HEK293 (cell line): ENCODE measurements at regions not wholly inside any gene's neighbourhood (a gene's known extent, or its start where the extent isn't known, plus 50 kb on each side); places are given as distances from the start of the nearest gene placed in this dataset.

Experiments used
- CTCF ChIA-PET: fragments of 350-600 bp; formaldehyde crosslinking; extraction: SDS; loops from one replicate; lab custom pipeline; 2021; ENCODE audit warnings: antibody characterized with exemption; lab: Yijun Ruan, JAX
- POLR2A ChIA-PET: fragments of 300-600 bp; formaldehyde crosslinking; extraction: SDS; loops from one replicate; lab custom pipeline; 2020; ENCODE audit warnings: antibody characterized with exemption, inconsistent platforms; lab: Yijun Ruan, JAX
- H3K27ac ChIP-seq: fragments of 200-500 bp; sonication (Bioruptor generic); 2 replicates; pipeline ENCODE4 v1.5.1; 2014; ENCODE audit warnings: low read depth, low read length, control low read depth, inconsistent platforms; ENCODE audit errors: extremely low read depth
- H3K36me3 ChIP-seq, 2 experiments: fragments of 200-500 bp in 1 of 2; sonication (Bioruptor generic) in 1 of 2; 1 replicate in 1 of 2; 2 replicates in 1 of 2; pipeline ENCODE4 v1.5.1; 2014 to 2017; ENCODE audit warnings: inconsistent platforms in 2 of 2, low read length in 2 of 2; ENCODE audit not compliant: control insufficient read depth in 2 of 2, insufficient read depth in 1 of 2
- H3K4me1 ChIP-seq: fragments of 200-500 bp; sonication (Bioruptor generic); 2 replicates; pipeline ENCODE4 v1.5.1; 2014; ENCODE audit warnings: mild to moderate bottlenecking, low read length, inconsistent platforms; ENCODE audit not compliant: control insufficient read depth, insufficient read depth
- H3K4me3 ChIP-seq: 2 replicates; pipeline ENCODE4 v1.5.1; 2011; ENCODE audit warnings: low read depth, mild to moderate bottlenecking, control low read depth, low read length, moderate library complexity
- H3K9me3 ChIP-seq: fragments of 200-500 bp; sonication (Bioruptor generic); 2 replicates; pipeline ENCODE4 v1.5.1; 2014; ENCODE audit warnings: low read depth, low read length, inconsistent platforms; ENCODE audit not compliant: control insufficient read depth, insufficient read depth
- HOXA7 ChIP-seq: sonication (generic); formaldehyde crosslinking; IDR thresholded peaks from 2 replicates; pipeline ENCODE4 v1.8.1; 2022; ENCODE audit warnings: missing genetic modification reagents, borderline replicate concordance
- HOXC10 ChIP-seq: sonication (generic); formaldehyde crosslinking; IDR thresholded peaks from 2 replicates; pipeline ENCODE4 v1.8.1; 2023; ENCODE audit warnings: mild to moderate bottlenecking, missing genetic modification reagents
- KLF16 ChIP-seq: fragments of 450-650 bp; formaldehyde crosslinking; IDR thresholded peaks from 2 replicates; pipeline ENCODE4 v1.5.1; 2017; ENCODE audit warnings: missing biosample characterization, missing genetic modification characterization
- KLF8 ChIP-seq: fragments of 450-650 bp; formaldehyde crosslinking; IDR thresholded peaks from 2 replicates; pipeline ENCODE4 v1.5.1; 2016; ENCODE audit warnings: missing biosample characterization, missing genetic modification characterization
- OSR2 ChIP-seq: fragments of 450-650 bp; formaldehyde crosslinking; IDR thresholded peaks from 2 replicates; pipeline ENCODE4 v1.5.1; 2016; ENCODE audit warnings: missing biosample characterization, missing genetic modification characterization
- SALL2 ChIP-seq: fragments of 450-650 bp; formaldehyde crosslinking; IDR thresholded peaks from 2 replicates; pipeline ENCODE4 v1.5.0; 2017; ENCODE audit warnings: missing biosample characterization, mild to moderate bottlenecking, missing genetic modification characterization, borderline replicate concordance
- SETDB1 ChIP-seq: IDR thresholded peaks from one replicate; pipeline ENCODE4 v1.6.1; 2017; ENCODE audit warnings: mild to moderate bottlenecking, low read length, moderate library complexity, mixed read lengths; ENCODE audit not compliant: insufficient read length
- ZFP37 ChIP-seq: fragments of 450-650 bp; formaldehyde crosslinking; IDR thresholded peaks from 2 replicates; pipeline ENCODE4 v1.5.1; 2016; ENCODE audit warnings: missing biosample characterization, missing genetic modification characterization
- ZNF146 ChIP-seq: fragments of 450-650 bp; formaldehyde crosslinking; IDR thresholded peaks from 2 replicates; pipeline ENCODE4 v1.5.1; 2016; ENCODE audit warnings: missing biosample characterization, missing genetic modification characterization
- ZNF157 ChIP-seq: fragments of 450-650 bp; formaldehyde crosslinking; IDR thresholded peaks from 2 replicates; pipeline ENCODE4 v1.5.1; 2016; ENCODE audit warnings: missing biosample characterization, missing genetic modification characterization
- ZNF169 ChIP-seq: fragments of 450-650 bp; formaldehyde crosslinking; IDR thresholded peaks from 2 replicates; pipeline ENCODE4 v1.5.1; 2016; ENCODE audit warnings: missing biosample characterization, missing genetic modification characterization
- ZNF184 ChIP-seq: fragments of 450-650 bp; IDR thresholded peaks from 2 replicates; pipeline ENCODE4 v1.5.1; 2018; ENCODE audit warnings: missing biosample characterization, mild to moderate bottlenecking, missing genetic modification characterization
- ZNF19 ChIP-seq: fragments of 450-650 bp; formaldehyde crosslinking; IDR thresholded peaks from 2 replicates; pipeline ENCODE4; 2016; ENCODE audit warnings: missing biosample characterization, missing genetic modification characterization, low read depth
- ZNF23 ChIP-seq: fragments of 450-650 bp; formaldehyde crosslinking; IDR thresholded peaks from 2 replicates; pipeline ENCODE4 v1.5.1; 2016; ENCODE audit warnings: missing biosample characterization, missing genetic modification characterization, borderline replicate concordance
- ZNF239 ChIP-seq: fragments of 450-650 bp; formaldehyde crosslinking; IDR thresholded peaks from 2 replicates; pipeline ENCODE4 v1.5.1; 2016; ENCODE audit warnings: missing biosample characterization, missing genetic modification characterization
- ZNF24 ChIP-seq: fragments of 450-650 bp; formaldehyde crosslinking; IDR thresholded peaks from 2 replicates; pipeline ENCODE4 v1.5.1; 2016; ENCODE audit warnings: missing biosample characterization, missing genetic modification characterization
- ZNF274 ChIP-seq, 2 experiments: fragments of 200-500 bp in 1 of 2; fragments of 450-650 bp in 1 of 2; sonication (Bioruptor generic) in 1 of 2; formaldehyde crosslinking in 1 of 2; IDR thresholded peaks; 2 replicates each; pipeline versions ENCODE4 v1.5.1 to v1.6.1; 2014 to 2016; ENCODE audit warnings: borderline replicate concordance in 1 of 2, inconsistent platforms in 1 of 2, low read length in 1 of 2, missing biosample characterization in 1 of 2, missing genetic modification characterization in 1 of 2
- ZNF302 ChIP-seq: fragments of 450-650 bp; formaldehyde crosslinking; IDR thresholded peaks from 2 replicates; pipeline ENCODE4 v1.5.1; 2016; ENCODE audit warnings: missing biosample characterization, missing genetic modification characterization, low read depth
- ZNF354C ChIP-seq: fragments of 450-650 bp; formaldehyde crosslinking; IDR thresholded peaks from 2 replicates; pipeline ENCODE4 v1.5.1; 2016; ENCODE audit warnings: missing biosample characterization, missing genetic modification characterization, low read depth, borderline replicate concordance
- ZNF473 ChIP-seq: fragments of 450-650 bp; formaldehyde crosslinking; IDR thresholded peaks from 2 replicates; pipeline ENCODE4 v1.5.1; 2017; ENCODE audit warnings: missing biosample characterization, missing genetic modification characterization
- ZNF530 ChIP-seq: fragments of 450-650 bp; formaldehyde crosslinking; IDR thresholded peaks from 2 replicates; pipeline ENCODE4 v1.5.1; 2016; ENCODE audit warnings: low read depth, missing biosample characterization, missing genetic modification characterization
- ZNF596 ChIP-seq: fragments of 450-650 bp; IDR thresholded peaks from 2 replicates; pipeline ENCODE4 v1.5.0; 2018; ENCODE audit warnings: missing biosample characterization, mild to moderate bottlenecking, missing genetic modification characterization, moderate library complexity
- ZNF624 ChIP-seq: fragments of 450-650 bp; formaldehyde crosslinking; IDR thresholded peaks from 2 replicates; pipeline ENCODE4 v1.5.1; 2017; ENCODE audit warnings: missing biosample characterization, missing genetic modification characterization
- ZNF629 ChIP-seq: fragments of 450-650 bp; formaldehyde crosslinking; IDR thresholded peaks from 2 replicates; pipeline ENCODE4 v1.5.1; 2017; ENCODE audit warnings: missing biosample characterization, missing genetic modification characterization
- ZNF701 ChIP-seq: fragments of 450-650 bp; formaldehyde crosslinking; IDR thresholded peaks from 2 replicates; pipeline ENCODE4 v1.5.1; 2016; ENCODE audit warnings: missing biosample characterization, missing genetic modification characterization
- ZNF830 ChIP-seq: fragments of 450-650 bp; IDR thresholded peaks from 2 replicates; pipeline ENCODE4 v1.5.0; 2018; ENCODE audit warnings: missing biosample characterization, missing genetic modification characterization, low read depth, mild to moderate bottlenecking, moderate library complexity
- ZNF837 ChIP-seq: fragments of 450-650 bp; formaldehyde crosslinking; IDR thresholded peaks from 2 replicates; pipeline ENCODE4 v1.5.1; 2016; ENCODE audit warnings: missing biosample characterization, missing genetic modification characterization
- ZSCAN23 ChIP-seq: fragments of 450-650 bp; formaldehyde crosslinking; IDR thresholded peaks from 2 replicates; pipeline ENCODE4 v1.5.1; 2016; ENCODE audit warnings: missing biosample characterization, missing genetic modification characterization
- TF ChIP-seq, protein P1 (sequence below): fragments of 450-650 bp; formaldehyde crosslinking; IDR thresholded peaks from 2 replicates; pipeline ENCODE4 v1.5.1; 2017; ENCODE audit warnings: missing biosample characterization, mild to moderate bottlenecking, missing genetic modification characterization, moderate library complexity
- TF ChIP-seq, protein P2 (sequence below): sonication (generic); formaldehyde crosslinking; IDR thresholded peaks from 2 replicates; pipeline ENCODE4 v1.8.1; 2022; ENCODE audit warnings: mild to moderate bottlenecking, moderate library complexity, missing genetic modification reagents

DNA sequence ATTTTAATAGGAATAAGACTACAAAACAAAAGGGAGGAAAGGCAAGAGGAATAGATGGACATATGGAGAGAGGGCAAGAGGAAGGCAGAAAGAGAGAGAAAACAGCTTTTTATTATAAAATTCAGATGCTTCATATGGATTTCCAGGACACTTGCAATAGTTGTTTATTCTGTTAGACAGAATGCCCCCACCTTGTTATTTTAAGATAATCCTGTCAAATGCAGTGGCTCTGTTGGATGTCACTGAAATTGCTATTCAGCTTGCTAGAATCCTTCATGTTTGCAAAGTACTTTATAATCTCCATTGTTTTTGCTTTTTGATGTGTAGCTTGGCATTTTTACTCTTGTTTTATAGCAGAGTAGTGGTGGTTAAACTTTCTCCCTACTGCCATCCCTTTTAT lies 432.4 kb upstream of the AZI2 start:
- ChIA-PET CTCF (no interaction called here), POLR2A (no interaction called here)
- Histone ChIP-seq H3K27ac (no peak overlapping the region), H3K36me3 (no peaks in the 10 kb centered on the region), H3K9me3 (no peaks in the 10 kb centered on the region), H3K4me1 (no peaks in the 10 kb centered on the region), H3K4me3 (no peak overlapping the region)
- TF ChIP-seq HOXC10 (CRISPR knock-in tag) = no peak
- no peak for TF ChIP-seq ZSCAN23 (tag by site-specific recombination)
- no peak for TF ChIP-seq ZNF629
- no peak for TF ChIP-seq ZNF24 (tag by site-specific recombination)
- TF ChIP-seq ZNF274 (IDR thresholded peaks at IDR 0.05; ENCODE audit: low read length) = no peak
- TF ChIP-seq ZNF274 (tag by site-specific recombination; IDR thresholded peaks at IDR 0.05; ENCODE audit: borderline replicate concordance) = no peak
- TF ChIP-seq, protein P1, sequence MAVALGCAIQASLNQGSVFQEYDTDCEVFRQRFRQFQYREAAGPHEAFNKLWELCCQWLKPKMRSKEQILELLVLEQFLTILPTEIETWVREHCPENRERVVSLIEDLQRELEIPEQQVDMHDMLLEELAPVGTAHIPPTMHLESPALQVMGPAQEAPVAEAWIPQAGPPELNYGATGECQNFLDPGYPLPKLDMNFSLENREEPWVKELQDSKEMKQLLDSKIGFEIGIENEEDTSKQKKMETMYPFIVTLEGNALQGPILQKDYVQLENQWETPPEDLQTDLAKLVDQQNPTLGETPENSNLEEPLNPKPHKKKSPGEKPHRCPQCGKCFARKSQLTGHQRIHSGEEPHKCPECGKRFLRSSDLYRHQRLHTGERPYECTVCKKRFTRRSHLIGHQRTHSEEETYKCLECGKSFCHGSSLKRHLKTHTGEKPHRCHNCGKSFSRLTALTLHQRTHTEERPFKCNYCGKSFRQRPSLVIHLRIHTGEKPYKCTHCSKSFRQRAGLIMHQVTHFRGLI (tag by site-specific recombination) = no peak
- no peak for TF ChIP-seq KLF8 (tag by site-specific recombination)
- no peak for TF ChIP-seq SALL2 (tag by site-specific recombination)
- TF ChIP-seq ZNF624 (tag by site-specific recombination) = no peak
- TF ChIP-seq ZNF184 (tag by site-specific recombination) = no peak
- no peak for TF ChIP-seq SETDB1
- TF ChIP-seq OSR2 (tag by site-specific recombination) = no peak
- no peak for TF ChIP-seq ZNF530 (tag by site-specific recombination)
- no peak for TF ChIP-seq ZNF837 (tag by site-specific recombination)

DNA sequence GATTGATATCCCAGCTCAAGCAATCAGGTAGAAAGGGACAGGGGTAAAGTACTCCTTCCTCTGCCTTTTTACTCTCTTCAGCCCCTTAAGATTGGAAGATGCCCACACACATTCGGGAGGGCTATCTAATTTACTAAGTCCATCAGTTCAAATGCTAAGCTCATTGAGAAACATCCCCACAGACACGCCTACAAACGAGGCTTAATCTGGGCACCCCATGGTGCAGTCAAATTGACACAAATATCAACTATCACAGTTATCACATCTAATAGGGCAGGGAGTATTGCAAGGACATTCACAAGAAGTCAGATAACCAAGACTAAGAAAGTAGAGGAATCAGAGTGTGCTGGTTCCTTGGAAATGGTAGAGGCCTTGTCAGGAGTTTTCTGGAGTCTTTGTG lies 437.8 kb upstream of the AZI2 start:
- ChIA-PET CTCF (no interaction called here), POLR2A (no interaction called here)
- TF ChIP-seq, protein P2, sequence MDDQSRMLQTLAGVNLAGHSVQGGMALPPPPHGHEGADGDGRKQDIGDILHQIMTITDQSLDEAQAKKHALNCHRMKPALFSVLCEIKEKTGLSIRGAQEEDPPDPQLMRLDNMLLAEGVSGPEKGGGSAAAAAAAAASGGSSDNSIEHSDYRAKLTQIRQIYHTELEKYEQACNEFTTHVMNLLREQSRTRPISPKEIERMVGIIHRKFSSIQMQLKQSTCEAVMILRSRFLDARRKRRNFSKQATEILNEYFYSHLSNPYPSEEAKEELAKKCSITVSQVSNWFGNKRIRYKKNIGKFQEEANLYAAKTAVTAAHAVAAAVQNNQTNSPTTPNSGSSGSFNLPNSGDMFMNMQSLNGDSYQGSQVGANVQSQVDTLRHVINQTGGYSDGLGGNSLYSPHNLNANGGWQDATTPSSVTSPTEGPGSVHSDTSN = no peak
- TF ChIP-seq ZNF169 (tag by site-specific recombination) (no peak), ZNF157 (tag by site-specific recombination) (no peak), ZNF19 (tag by site-specific recombination) (no peak), ZNF23 (tag by site-specific recombination) (no peak), HOXA7 (CRISPR knock-in tag) (no peak), ZFP37 (tag by site-specific recombination) (no peak), KLF16 (tag by site-specific recombination) (no peak), ZNF830 (tag by site-specific recombination) (no peak), ZNF354C (no peak), ZNF146 (no peak), ZNF701 (tag by site-specific recombination) (no peak), ZNF473 (tag by site-specific recombination) (no peak), ZNF239 (tag by site-specific recombination) (no peak), ZNF302 (tag by site-specific recombination) (no peak), ZNF530 (tag by site-specific recombination) (no peak), ZNF596 (tag by site-specific recombination) (no peak)
- H3K4me1 ChIP-seq = no peaks in the 10 kb centered on the region
- no peaks in the 10 kb centered on the region for H3K36me3 ChIP-seq
- no peak overlapping the region for H3K27ac ChIP-seq
- no peaks in the 10 kb centered on the region for H3K9me3 ChIP-seq
- H3K4me3 ChIP-seq = no peak overlapping the region
